ENCODE measurements at regions not wholly inside any gene's neighbourhood (a gene's known extent, or its start where the extent isn't known, plus 50 kb on each side); places are given as distances from the start of the nearest gene placed in this dataset.

- no peak for TF ChIP-seq CTCF (conservative IDR thresholded peaks at IDR 0.05)
- Mint-ChIP-seq H3K36me3 (no peaks in the 10 kb centered on the region), H3K27me3 (peaks cover 2% of the 10 kb centered on the region), H3K27ac (no peak overlapping the region), H3K4me1 (ENCODE audit: unreplicated experiment) (peaks cover 35% of the 10 kb centered on the region), H3K9me3 (peaks cover 4% of the 10 kb centered on the region), H3K4me3 (no peak overlapping the region)
- no peak for DNase-seq (ENCODE audit: extremely low spot score, unreplicated experiment)
Measured at GRCh38 chr11:115627666-115628460, 123.6 kb upstream of the CADM1 start.

- Mint-ChIP-seq H3K27ac (no peak overlapping the region), H3K4me1 (ENCODE audit: unreplicated experiment) (peaks cover 42% of the 10 kb centered on the region), H3K27me3 (peaks cover 8% of the 10 kb centered on the region), H3K9me3 (peaks cover 2% of the 10 kb centered on the region), H3K4me3 (no peak overlapping the region), H3K36me3 (peaks cover 4% of the 10 kb centered on the region)
- TF ChIP-seq CTCF (conservative IDR thresholded peaks at IDR 0.05) = no peak
- DNase-seq (ENCODE audit: extremely low spot score, unreplicated experiment) = no peak
Measured at GRCh38 chr11:115627071-115627470, 122.9 kb upstream of the CADM1 start.

- TF ChIP-seq CTCF (conservative IDR thresholded peaks at IDR 0.05) = no peak
- Mint-ChIP-seq H3K4me1 (ENCODE audit: unreplicated experiment) (peaks cover 42% of the 10 kb centered on the region), H3K27me3 (peaks cover 8% of the 10 kb centered on the region), H3K27ac (no peak overlapping the region), H3K9me3 (no peaks in the 10 kb centered on the region), H3K4me3 (no peak overlapping the region), H3K36me3 (peaks cover 4% of the 10 kb centered on the region)
- no peak for DNase-seq (ENCODE audit: extremely low spot score, unreplicated experiment)
Measured at GRCh38 chr11:115626414-115626813, 122.2 kb upstream of the CADM1 start.

GRCh38 chr11:115625502-115625901 lies 121.3 kb upstream of the CADM1 start:
- Mint-ChIP-seq H3K9me3 (no peaks in the 10 kb centered on the region), H3K27me3 (peaks cover 8% of the 10 kb centered on the region), H3K4me3 (no peak overlapping the region), H3K27ac (no peak overlapping the region), H3K4me1 (ENCODE audit: unreplicated experiment) (peaks cover 34% of the 10 kb centered on the region), H3K36me3 (peaks cover 4% of the 10 kb centered on the region)
- no peak for DNase-seq (ENCODE audit: extremely low spot score, unreplicated experiment)
- TF ChIP-seq CTCF (conservative IDR thresholded peaks at IDR 0.05) = no peak

GRCh38 chr11:115624065-115624464 lies 119.8 kb upstream of the CADM1 start:
- Mint-ChIP-seq H3K4me3 (no peak overlapping the region), H3K27ac (no peak overlapping the region), H3K4me1 (ENCODE audit: unreplicated experiment) (peaks cover 24% of the 10 kb centered on the region), H3K9me3 (no peaks in the 10 kb centered on the region), H3K36me3 (peaks cover 4% of the 10 kb centered on the region), H3K27me3 (peaks cover 6% of the 10 kb centered on the region)
- TF ChIP-seq CTCF (conservative IDR thresholded peaks at IDR 0.05) = no peak
- DNase-seq (ENCODE audit: extremely low spot score, unreplicated experiment) = no peak

Measured in type B pancreatic cell (in vitro differentiated cells).